ENCODE measurements at regions not wholly inside any gene's neighbourhood (a gene's known extent, or its start where the extent isn't known, plus 50 kb on each side); places are given as distances from the start of the nearest gene placed in this dataset.

DNA sequence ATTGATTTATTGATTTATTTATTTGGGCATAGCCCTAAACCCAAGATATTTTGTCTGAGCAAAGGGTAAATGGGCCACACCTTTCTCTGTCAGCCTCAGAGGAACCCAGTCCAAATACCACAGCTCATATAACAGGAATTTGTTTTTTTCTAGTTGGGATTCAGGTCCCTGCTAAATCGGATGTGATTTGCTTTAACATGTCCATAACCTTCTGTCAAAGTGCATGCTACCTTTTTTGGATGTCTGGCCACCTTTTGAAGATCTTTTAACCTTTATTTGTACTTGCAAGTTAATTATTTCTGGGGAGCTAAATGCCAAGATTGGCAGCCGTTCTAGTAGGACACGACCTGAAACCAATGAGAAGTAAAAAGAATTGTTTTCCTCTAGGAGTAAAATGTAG, 303.2 kb upstream of the UBE2E3 start:
- no peak for DNase-seq (ENCODE audit: insufficient read length, low spot score)
- TF ChIP-seq, protein P1, sequence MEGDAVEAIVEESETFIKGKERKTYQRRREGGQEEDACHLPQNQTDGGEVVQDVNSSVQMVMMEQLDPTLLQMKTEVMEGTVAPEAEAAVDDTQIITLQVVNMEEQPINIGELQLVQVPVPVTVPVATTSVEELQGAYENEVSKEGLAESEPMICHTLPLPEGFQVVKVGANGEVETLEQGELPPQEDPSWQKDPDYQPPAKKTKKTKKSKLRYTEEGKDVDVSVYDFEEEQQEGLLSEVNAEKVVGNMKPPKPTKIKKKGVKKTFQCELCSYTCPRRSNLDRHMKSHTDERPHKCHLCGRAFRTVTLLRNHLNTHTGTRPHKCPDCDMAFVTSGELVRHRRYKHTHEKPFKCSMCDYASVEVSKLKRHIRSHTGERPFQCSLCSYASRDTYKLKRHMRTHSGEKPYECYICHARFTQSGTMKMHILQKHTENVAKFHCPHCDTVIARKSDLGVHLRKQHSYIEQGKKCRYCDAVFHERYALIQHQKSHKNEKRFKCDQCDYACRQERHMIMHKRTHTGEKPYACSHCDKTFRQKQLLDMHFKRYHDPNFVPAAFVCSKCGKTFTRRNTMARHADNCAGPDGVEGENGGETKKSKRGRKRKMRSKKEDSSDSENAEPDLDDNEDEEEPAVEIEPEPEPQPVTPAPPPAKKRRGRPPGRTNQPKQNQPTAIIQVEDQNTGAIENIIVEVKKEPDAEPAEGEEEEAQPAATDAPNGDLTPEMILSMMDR (IDR thresholded peaks at IDR 0.05; ENCODE audit: insufficient read depth, missing control alignments): no peak
- FAIRE-seq: no peak

DNA sequence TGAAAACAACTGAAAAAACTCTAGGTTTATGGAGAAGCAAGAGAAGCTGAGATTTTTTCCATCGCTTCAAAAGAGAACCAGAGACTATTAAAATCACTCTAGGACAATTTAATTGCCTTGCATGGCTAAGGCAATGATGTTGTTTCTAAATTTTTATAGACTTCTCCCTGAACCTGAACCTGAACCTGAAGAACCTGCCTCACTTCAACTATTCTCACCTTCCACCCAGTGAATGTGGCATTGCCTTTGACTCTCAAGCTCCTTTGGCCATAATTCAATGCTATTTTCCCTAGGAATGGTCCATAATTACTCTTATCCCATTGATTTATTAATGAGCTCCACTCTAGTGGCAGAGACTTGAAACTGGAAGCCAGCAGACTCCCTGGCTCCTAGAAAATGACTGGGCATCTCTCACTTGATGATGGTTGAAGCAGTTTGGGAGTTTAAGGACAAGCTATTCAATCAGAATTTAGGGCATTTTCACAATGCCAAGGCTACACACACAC, 303.8 kb upstream of the UBE2E3 start:
- DNase-seq (ENCODE audit: insufficient read length, low spot score) (no peak), FAIRE-seq (no peak)
- TF ChIP-seq, protein P1 (IDR thresholded peaks at IDR 0.05; ENCODE audit: insufficient read depth, missing control alignments): no peak

DNA sequence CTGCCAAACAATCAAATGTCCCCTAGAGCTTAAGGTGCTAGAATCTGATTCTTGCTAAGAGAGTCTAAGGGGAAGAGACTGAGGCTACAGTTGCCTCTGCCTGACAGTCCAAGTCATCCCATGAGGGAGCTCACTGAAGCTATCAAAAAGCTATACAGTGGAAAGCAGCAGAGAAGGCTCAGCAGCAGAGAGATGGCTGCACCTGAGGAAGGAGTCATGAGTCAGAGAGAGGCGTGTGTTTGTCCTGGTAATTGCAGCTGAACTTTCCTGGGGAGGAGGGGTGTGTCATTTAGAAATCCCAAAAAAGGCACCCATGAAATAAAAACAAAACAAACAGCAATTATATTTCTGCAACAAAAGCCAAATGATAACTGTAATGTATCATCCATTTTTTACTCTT, 305.2 kb upstream of the UBE2E3 start:
- TF ChIP-seq, protein P1 (IDR thresholded peaks at IDR 0.05; ENCODE audit: insufficient read depth, missing control alignments): no peak
- FAIRE-seq: no peak
- DNase-seq (ENCODE audit: insufficient read length, low spot score): no peak

DNA sequence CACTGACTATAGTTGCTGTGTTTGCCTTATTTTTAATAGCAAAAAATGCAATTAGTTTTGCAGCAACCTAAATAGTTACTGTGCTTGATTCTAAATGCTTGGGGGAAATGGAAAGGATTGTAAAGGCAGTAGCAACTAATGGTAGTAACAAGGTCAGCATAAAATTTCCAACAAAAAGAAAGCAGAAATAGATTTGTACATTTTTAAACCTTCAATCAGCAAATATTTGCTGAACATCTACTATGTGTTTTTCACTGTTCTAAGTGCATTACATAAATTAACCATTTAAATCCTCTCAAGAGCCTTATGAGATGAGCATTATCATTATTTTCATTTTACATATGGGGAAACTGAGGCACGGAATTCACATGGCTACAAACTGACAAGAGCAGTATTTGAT, 308.0 kb upstream of the UBE2E3 start:
- TF ChIP-seq, protein P1 (IDR thresholded peaks at IDR 0.05; ENCODE audit: insufficient read depth, missing control alignments): no peak
- DNase-seq (ENCODE audit: insufficient read length, low spot score) (no peak), FAIRE-seq (no peak)

DNA sequence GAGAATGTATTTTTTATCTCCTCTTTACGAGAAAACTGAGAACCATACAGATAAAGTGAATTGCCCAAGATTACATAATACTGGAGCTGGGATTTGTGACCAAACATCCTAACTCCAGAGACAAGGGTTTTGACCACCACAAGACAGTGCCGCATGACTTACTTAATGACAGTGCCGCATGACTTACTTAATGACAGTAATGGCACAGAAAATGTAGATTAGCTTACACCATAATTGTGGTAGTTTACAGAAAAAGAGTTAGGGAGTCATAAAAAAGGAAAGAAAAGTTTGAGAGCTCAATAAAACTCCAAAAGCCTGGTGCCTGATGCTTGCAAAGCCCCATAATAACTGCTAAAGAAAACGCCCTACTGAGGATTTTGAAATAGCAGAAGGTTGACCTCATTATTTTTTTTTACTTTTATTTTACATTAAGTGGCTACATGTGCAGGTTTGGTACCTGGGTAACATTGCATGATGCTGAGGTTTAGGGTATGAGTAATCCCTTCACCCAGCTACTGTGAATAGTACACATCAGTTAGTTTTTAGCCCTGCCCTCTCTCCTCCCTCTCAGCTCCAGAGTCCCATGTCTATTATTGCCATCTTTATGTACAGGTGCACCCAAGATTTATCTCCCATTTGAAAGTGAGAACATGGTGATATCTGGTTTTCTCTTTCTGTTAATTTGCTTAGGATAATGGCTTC, 310.0 kb upstream of the UBE2E3 start:
- FAIRE-seq (no peak), DNase-seq (ENCODE audit: insufficient read length, low spot score) (no peak)
- TF ChIP-seq, protein P1 (IDR thresholded peaks at IDR 0.05; ENCODE audit: insufficient read depth, missing control alignments): no peak

DNA sequence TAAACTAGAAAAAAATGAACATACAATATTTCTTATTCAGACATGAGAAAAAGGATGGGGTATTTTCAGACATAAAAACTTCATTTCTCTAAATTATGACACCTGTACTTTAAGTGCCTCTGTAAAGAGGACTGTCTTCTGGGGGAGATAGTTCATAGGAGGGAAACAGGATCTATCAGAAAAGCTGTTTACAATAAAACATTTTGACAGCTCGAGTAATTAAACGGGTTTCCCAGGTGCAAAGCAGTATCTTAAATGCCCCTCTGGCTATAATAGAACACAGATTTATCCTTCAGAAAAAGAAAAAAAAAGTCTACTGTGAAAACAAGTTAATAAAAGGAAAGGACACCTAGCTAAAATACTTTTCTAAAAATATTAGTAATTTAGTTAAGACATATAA, 311.4 kb upstream of the UBE2E3 start:
- FAIRE-seq (no peak), DNase-seq (ENCODE audit: insufficient read length, low spot score) (no peak)
- TF ChIP-seq, protein P1 (IDR thresholded peaks at IDR 0.05; ENCODE audit: insufficient read depth, missing control alignments): no peak

DNA sequence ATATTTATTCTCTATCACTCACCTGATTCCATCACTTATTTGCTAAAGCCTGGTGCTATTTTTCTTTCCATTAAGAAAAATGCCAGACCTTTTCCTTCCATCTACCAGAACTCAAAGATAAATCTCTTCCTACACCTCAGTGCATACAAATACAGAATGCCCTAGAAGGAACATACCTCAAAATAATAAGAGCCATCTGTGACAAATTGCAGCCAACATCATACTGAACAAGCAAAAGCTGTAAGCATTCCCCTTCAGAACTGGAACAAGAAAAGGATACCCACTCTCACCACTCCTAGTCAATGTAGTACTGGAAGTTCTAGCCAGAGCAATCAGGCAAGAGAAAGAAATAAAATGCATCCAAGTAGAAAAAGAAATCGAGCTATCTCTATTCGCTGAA, 315.9 kb upstream of the UBE2E3 start:
- TF ChIP-seq, protein P1 (IDR thresholded peaks at IDR 0.05; ENCODE audit: insufficient read depth, missing control alignments): no peak
- DNase-seq (ENCODE audit: insufficient read length, low spot score) (no peak), FAIRE-seq (no peak)

All from D721Med (cell line).